Fibroblast of villous mesenchyme (primary cell): ENCODE measurements at regions not wholly inside any gene's neighbourhood (a gene's known extent, or its start where the extent isn't known, plus 50 kb on each side); places are given as distances from the start of the nearest gene placed in this dataset.

ENCODE experiments used
- DNase-seq: peaks from one replicate; pipeline ENCODE4 v3.0.0-alpha.2; 2010; ENCODE audit warnings: low read depth
- H3K4me3 ChIP-seq: 2 replicates; pipeline ENCODE4 v1.5.1; 2011; ENCODE audit warnings: low read depth, mild to moderate bottlenecking, low read length
- CTCF ChIP-seq: IDR thresholded peaks from 2 replicates; pipeline ENCODE4 v1.5.1; 2012; ENCODE audit warnings: low read depth, mild to moderate bottlenecking, low read length; ENCODE audit not compliant: insufficient read depth

GRCh38 chr22:49118065-49118464 lies 709.6 kb downstream of the BRD1 start:
- TF ChIP-seq CTCF, result no peak
- H3K4me3 ChIP-seq, result no peak overlapping the region
- DNase-seq, result no peak

- no peak for TF ChIP-seq CTCF
- no peak for DNase-seq
- no peak overlapping the region for H3K4me3 ChIP-seq
Measured at GRCh38 chr22:49117486-49117885, 710.2 kb downstream of the BRD1 start.

DNA sequence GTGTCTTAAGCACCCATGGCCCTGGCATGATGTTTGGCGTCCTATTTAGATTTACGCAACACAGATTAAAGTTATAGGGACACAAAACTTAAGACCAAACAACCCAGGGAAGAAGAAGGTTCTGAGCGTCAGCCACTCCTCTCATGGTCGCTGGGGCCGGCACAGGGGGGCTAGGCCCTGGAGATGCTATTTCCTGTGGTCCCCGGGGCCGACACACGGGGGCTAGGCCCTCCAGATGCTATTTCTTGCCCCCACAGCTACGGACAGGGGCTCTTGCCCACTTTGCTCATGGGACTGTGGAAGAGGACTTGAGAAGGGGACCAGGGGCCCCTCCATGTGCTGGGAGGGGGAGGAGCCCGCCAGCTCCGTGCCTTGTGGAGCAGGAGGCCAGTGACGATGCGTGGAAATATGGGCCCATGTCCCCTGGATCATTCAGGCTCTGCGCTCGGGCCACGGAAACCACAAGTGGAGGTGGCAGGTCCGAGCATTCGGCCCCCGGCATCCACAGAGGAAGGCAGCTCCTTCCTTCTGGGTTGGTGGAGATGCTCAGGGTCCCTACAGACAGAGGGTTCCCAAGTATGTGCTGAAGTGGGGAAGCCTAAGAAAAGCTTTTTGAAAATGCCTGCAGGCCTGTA lies 711.1 kb downstream of the BRD1 start:
- no peak for TF ChIP-seq CTCF
- DNase-seq, result no peak
- H3K4me3 ChIP-seq, result no peak overlapping the region

DNA sequence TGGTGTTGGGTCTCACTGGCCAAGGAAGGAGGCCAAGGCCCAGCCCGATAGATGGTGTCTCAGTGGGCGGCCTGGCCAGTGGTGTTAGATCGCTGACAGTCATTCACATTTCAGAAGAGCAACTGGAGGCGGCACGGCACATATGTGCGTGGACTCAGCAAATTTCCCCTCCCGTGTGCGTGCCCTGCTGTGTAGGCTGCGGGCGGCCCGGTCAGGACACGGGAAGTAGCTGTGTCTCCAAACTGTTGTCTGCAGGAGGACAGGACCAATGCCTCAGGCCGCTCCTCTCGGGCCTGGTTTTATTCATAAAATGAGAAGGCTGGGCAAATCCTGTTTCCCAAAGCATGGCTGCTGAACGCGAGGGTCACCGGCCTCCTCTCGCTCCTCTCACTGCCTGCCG lies 711.7 kb downstream of the BRD1 start:
- no peak for DNase-seq
- no peak for TF ChIP-seq CTCF
- no peak overlapping the region for H3K4me3 ChIP-seq

GRCh38 chr22:49115197-49115596 lies 712.5 kb downstream of the BRD1 start:
- DNase-seq, result no peak
- H3K4me3 ChIP-seq, result no peak overlapping the region
- no peak for TF ChIP-seq CTCF

DNA sequence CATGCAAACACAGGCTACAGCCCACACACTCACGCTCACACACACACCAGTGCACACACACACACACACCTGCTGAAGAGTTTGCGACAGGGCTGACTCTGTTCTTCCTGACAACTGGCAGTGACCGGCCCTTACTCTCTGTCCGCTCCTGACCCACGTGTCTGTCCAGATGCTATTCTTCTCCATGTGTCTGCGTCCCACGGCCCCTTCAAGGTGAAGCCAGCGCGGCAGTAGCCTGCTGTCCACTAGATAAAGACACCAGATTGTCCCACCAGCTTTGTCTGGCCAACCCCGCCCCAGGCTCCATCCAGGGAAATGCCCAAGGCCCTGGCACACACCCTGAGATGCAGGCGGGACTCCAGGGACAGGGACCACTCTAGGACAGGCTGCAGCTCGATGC lies 713.9 kb downstream of the BRD1 start:
- no peak for DNase-seq

More for the DNA sequence above, 713.9 kb downstream of the BRD1 start:
- no peak overlapping the region for H3K4me3 ChIP-seq
- TF ChIP-seq CTCF, result no peak
